PFSK-1 (cell line): ENCODE measurements at regions not wholly inside any gene's neighbourhood (a gene's known extent, or its start where the extent isn't known, plus 50 kb on each side); places are given as distances from the start of the nearest gene placed in this dataset.

Experiments
- FOXP2 ChIP-seq: optimal IDR thresholded peaks from 2 replicates; pipeline ENCODE3; 2011; ENCODE audit warnings: borderline replicate concordance, control low read depth, inconsistent platforms; ENCODE audit not compliant: insufficient read depth; ENCODE audit errors: extremely low read length, extremely low read depth
- POLR2AphosphoS5 ChIP-seq: IDR thresholded peaks from 2 replicates; pipeline ENCODE4 v1.6.1; 2012; ENCODE audit warnings: low read depth, mild to moderate bottlenecking, control low read depth, low read length, moderate library complexity
- REST ChIP-seq, 2 experiments: IDR thresholded peaks; 2 replicates each; pipeline versions ENCODE4 v1.6.1 to v1.8.0; 2011 to 2012; ENCODE audit warnings: low read depth in 2 of 2, low read length in 2 of 2, control low read depth in 1 of 2, inconsistent platforms in 1 of 2, mild to moderate bottlenecking in 1 of 2, moderate library complexity in 1 of 2; ENCODE audit not compliant: insufficient read depth in 1 of 2
- SIN3A ChIP-seq: IDR thresholded peaks from 2 replicates; pipeline ENCODE4 v1.6.1; 2012; ENCODE audit warnings: mild to moderate bottlenecking, low read length, moderate library complexity, borderline replicate concordance; ENCODE audit not compliant: insufficient read depth
- TAF1 ChIP-seq: IDR thresholded peaks from 2 replicates; pipeline ENCODE4 v1.6.1; 2012; ENCODE audit warnings: low read length, control low read depth, borderline replicate concordance; ENCODE audit not compliant: insufficient read depth

GRCh38 chr13:65642996-65643395 lies 1587.1 kb downstream of the PCDH9 start:
- TF ChIP-seq TAF1 (no peak), REST (IDR thresholded peaks at IDR 0.05; ENCODE audit: insufficient read depth in 1 of 2, low read depth in 2 of 2, low read length in 2 of 2) (no peak), FOXP2 (no peak), SIN3A (no peak), POLR2AphosphoS5 (no peak)

GRCh38 chr13:65642301-65642700 lies 1587.8 kb downstream of the PCDH9 start:
- TF ChIP-seq FOXP2 = no peak
- no peak for TF ChIP-seq POLR2AphosphoS5
- TF ChIP-seq REST (IDR thresholded peaks at IDR 0.05; ENCODE audit: insufficient read depth in 1 of 2, low read depth in 2 of 2, low read length in 2 of 2) = no peak
- no peak for TF ChIP-seq TAF1
- no peak for TF ChIP-seq SIN3A

GRCh38 chr13:65638572-65639168 lies 1591.5 kb downstream of the PCDH9 start:
- TF ChIP-seq POLR2AphosphoS5 (no peak), REST (IDR thresholded peaks at IDR 0.05; ENCODE audit: insufficient read depth in 1 of 2, low read depth in 2 of 2, low read length in 2 of 2) (no peak), FOXP2 (no peak)

GRCh38 chr13:65633806-65634205 lies 1596.3 kb downstream of the PCDH9 start:
- TF ChIP-seq TAF1 (no peak), REST (IDR thresholded peaks at IDR 0.05; ENCODE audit: insufficient read depth in 1 of 2, low read depth in 2 of 2, low read length in 2 of 2) (no peak), FOXP2 (no peak), POLR2AphosphoS5 (no peak), SIN3A (no peak)

- TF ChIP-seq SIN3A (no peak), POLR2AphosphoS5 (no peak), FOXP2 (no peak), TAF1 (no peak), REST (IDR thresholded peaks at IDR 0.05; ENCODE audit: insufficient read depth in 1 of 2, low read depth in 2 of 2, low read length in 2 of 2) (no peak)
Observed at GRCh38 chr13:65631078-65631477, 1599.1 kb downstream of the PCDH9 start.
